Fibroblast of mammary gland (primary cell): ENCODE measurements at regions not wholly inside any gene's neighbourhood (a gene's known extent, or its start where the extent isn't known, plus 50 kb on each side); places are given as distances from the start of the nearest gene placed in this dataset.

Source experiments
- DNase-seq: peaks from one replicate; pipeline ENCODE4 v3.0.0-alpha.2; 2010; ENCODE audit warnings: low read depth
- H3K4me3 ChIP-seq: 2 replicates; pipeline ENCODE4 v1.5.1; 2011; ENCODE audit warnings: low read depth, mild to moderate bottlenecking, low read length, moderate library complexity; ENCODE audit not compliant: control insufficient read depth
- CTCF ChIP-seq: conservative IDR thresholded peaks from 2 replicates; pipeline ENCODE4 v1.5.1; 2011; ENCODE audit warnings: low read depth, low read length, inconsistent platforms; ENCODE audit not compliant: control insufficient read depth, insufficient read depth

GRCh38 chr4:23268072-23268771 lies 575.5 kb downstream of the GBA3 start:
- TF ChIP-seq CTCF = no peak
- DNase-seq = no peak
- no peak overlapping the region for H3K4me3 ChIP-seq

- no peak overlapping the region for H3K4me3 ChIP-seq
- DNase-seq = no peak
- no peak for TF ChIP-seq CTCF
Measured at GRCh38 chr4:23266401-23266800, 573.7 kb downstream of the GBA3 start.

GRCh38 chr4:23260511-23260910 lies 567.8 kb downstream of the GBA3 start:
- TF ChIP-seq CTCF = no peak
- no peak overlapping the region for H3K4me3 ChIP-seq
- DNase-seq = no peak

- no peak for TF ChIP-seq CTCF
- DNase-seq = no peak
- no peak overlapping the region for H3K4me3 ChIP-seq
Measured at GRCh38 chr4:23245203-23245832, 552.6 kb downstream of the GBA3 start.

- no peak for DNase-seq
- no peak overlapping the region for H3K4me3 ChIP-seq
- TF ChIP-seq CTCF = no peak
Measured at GRCh38 chr4:23242962-23243361, 550.2 kb downstream of the GBA3 start.

GRCh38 chr4:23241408-23241807 lies 548.7 kb downstream of the GBA3 start:
- DNase-seq = no peak
- no peak for TF ChIP-seq CTCF
- no peak overlapping the region for H3K4me3 ChIP-seq

GRCh38 chr4:23238848-23239247 lies 546.1 kb downstream of the GBA3 start:
- H3K4me3 ChIP-seq = no peak overlapping the region
- DNase-seq = no peak
- TF ChIP-seq CTCF = no peak
